ENCODE measurements at regions not wholly inside any gene's neighbourhood (a gene's known extent, or its start where the extent isn't known, plus 50 kb on each side); places are given as distances from the start of the nearest gene placed in this dataset.
"Not testable (repeated sequence)": the region's sequence is repeated elsewhere in the genome, so short reads cannot be mapped to it uniquely, and the experiment has no call there.

DNA sequence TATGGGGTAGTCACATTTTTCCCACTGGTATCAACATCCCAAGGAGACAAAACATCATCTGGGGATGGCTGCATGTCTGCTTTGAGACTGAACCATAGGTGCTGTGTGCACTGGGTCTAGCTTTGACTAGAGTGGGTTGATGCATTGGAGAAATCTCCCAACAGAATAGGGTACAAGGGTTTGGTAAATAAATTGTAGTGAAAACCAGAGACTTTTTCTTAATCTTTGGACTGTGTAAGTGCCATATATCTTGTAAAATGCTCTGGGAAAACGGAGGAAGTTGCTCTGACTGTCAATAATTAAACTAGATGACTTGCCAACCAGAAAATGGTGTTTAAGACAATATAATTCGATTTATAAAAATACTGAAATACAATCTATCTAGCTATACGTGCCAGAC lies 1064.0 kb upstream of the SLIT2 start:
- TF ChIP-seq, protein P1, sequence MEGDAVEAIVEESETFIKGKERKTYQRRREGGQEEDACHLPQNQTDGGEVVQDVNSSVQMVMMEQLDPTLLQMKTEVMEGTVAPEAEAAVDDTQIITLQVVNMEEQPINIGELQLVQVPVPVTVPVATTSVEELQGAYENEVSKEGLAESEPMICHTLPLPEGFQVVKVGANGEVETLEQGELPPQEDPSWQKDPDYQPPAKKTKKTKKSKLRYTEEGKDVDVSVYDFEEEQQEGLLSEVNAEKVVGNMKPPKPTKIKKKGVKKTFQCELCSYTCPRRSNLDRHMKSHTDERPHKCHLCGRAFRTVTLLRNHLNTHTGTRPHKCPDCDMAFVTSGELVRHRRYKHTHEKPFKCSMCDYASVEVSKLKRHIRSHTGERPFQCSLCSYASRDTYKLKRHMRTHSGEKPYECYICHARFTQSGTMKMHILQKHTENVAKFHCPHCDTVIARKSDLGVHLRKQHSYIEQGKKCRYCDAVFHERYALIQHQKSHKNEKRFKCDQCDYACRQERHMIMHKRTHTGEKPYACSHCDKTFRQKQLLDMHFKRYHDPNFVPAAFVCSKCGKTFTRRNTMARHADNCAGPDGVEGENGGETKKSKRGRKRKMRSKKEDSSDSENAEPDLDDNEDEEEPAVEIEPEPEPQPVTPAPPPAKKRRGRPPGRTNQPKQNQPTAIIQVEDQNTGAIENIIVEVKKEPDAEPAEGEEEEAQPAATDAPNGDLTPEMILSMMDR (IDR thresholded peaks at IDR 0.05; ENCODE audit: low read depth, low read length, missing control alignments): no peak
- no peak overlapping the region for H3K4me3 ChIP-seq (ENCODE audit: low read depth, low read length)
- no peak for DNase-seq (ENCODE audit: low read depth)

DNA sequence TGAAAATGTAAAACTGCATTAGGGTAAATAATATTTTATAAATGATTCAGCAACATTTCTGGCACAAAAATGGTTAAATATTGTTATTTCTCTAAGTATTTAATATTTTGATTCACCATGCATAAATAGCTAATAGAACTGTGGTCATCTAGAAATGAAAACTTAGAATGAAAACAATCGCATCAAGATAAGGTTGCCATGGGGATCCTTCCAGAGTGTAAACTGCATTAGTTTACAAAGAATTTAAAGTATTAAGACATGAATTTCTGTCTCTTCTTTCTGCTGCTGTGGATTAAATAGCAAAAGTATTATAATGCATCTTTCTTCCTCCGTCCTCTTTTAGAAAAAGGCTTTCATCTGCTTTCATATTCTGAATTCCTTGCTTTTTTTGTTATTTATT lies 1064.6 kb upstream of the SLIT2 start:
- DNase-seq (ENCODE audit: low read depth): no peak
- no peak overlapping the region for H3K4me3 ChIP-seq (ENCODE audit: low read depth, low read length)
- TF ChIP-seq, protein P1 (IDR thresholded peaks at IDR 0.05; ENCODE audit: low read depth, low read length, missing control alignments): no peak

DNA sequence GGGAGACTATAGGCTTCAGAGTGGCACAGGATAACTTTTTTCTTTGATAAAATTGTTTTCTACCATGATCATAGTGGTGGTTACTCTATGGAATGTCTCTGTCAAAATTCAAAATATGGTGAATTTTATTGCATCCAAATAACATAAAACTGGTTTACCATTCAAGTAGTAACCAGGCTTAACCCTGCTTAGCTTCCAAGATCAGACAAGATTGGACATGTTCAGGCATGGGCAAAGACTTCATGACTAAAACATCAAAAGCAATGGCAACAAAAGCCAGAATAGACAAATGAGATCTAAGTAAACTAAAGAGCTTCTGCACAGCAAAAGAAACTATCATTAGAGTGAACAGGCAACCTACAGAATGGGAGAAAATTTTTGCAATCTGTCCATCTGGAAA lies 1070.1 kb upstream of the SLIT2 start:
- H3K4me3 ChIP-seq (ENCODE audit: low read depth, low read length); DNase-seq (ENCODE audit: low read depth): not testable (repeated sequence)

DNA sequence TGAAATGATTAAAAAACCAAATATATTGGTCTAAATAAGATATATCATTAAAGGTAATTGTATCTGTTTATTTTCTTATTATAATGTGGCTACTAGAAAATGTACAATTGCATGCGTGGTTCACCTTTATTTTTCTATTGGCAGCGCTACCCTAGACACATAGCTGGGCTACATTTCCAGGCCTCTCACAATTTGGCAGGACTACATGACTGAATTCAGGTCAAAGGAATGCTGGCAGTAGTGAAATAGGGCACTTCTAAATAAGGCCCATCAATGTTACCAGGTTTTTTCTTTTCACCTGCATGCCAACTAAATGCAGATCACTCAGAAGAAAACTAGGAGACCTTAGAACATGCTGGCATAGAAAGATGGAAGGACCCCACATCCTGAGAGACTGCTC lies 1072.9 kb upstream of the SLIT2 start:
- H3K4me3 ChIP-seq (ENCODE audit: low read depth, low read length): no peak overlapping the region
- DNase-seq (ENCODE audit: low read depth): no peak
- TF ChIP-seq, protein P1 (IDR thresholded peaks at IDR 0.05; ENCODE audit: low read depth, low read length, missing control alignments): no peak

DNA sequence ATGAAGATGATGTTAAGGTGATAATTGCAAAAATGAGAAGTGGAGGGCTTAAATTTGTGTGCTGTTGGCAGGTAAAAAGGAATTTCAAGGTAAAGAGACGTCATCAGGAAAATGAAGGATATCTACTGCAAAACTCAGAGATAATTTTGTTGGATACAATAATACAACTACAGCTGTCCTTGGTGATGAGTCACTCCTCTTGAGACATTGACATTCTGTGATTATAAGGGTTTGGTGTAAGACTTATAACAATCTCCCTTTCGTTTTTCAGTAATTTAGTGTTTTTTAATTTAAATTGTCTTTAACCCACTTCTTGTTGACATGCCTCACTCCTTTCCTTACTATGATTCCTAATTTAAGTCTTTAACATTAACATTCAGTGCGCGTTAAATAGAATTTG lies 1074.1 kb upstream of the SLIT2 start:
- H3K4me3 ChIP-seq (ENCODE audit: low read depth, low read length): no peak overlapping the region
- DNase-seq (ENCODE audit: low read depth): no peak
- TF ChIP-seq, protein P1 (IDR thresholded peaks at IDR 0.05; ENCODE audit: low read depth, low read length, missing control alignments): no peak

GRCh38 chr4:19171832-19172231 lies 1079.9 kb upstream of the SLIT2 start:
- no peak for DNase-seq (ENCODE audit: low read depth)
- no peak overlapping the region for H3K4me3 ChIP-seq (ENCODE audit: low read depth, low read length)
- TF ChIP-seq, protein P1 (IDR thresholded peaks at IDR 0.05; ENCODE audit: low read depth, low read length, missing control alignments): no peak

DNA sequence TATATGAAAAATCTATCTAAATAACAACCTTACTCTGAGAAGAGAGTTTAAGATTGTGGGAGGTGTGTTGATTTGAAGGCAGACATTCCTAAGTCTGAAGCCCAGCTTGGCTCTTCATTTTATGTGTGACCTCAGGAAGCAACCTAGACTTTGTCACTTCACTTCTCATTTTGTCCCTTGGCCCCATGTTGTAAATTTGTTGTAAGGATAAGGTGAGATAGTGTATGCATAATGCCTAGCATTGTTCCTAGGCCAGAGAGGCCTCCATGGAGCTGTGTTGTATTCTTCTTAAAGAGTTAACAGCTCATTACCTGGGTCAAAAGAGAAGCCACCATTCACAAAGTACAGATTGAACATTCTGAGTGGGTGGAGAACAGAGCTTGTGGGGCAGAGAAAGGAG lies 1084.4 kb upstream of the SLIT2 start:
- H3K4me3 ChIP-seq (ENCODE audit: low read depth, low read length): no peak overlapping the region
- TF ChIP-seq, protein P1 (IDR thresholded peaks at IDR 0.05; ENCODE audit: low read depth, low read length, missing control alignments): no peak
- DNase-seq (ENCODE audit: low read depth): no peak

- TF ChIP-seq, protein P1 (IDR thresholded peaks at IDR 0.05; ENCODE audit: low read depth, low read length, missing control alignments): no peak
- no peak overlapping the region for H3K4me3 ChIP-seq (ENCODE audit: low read depth, low read length)
- no peak for DNase-seq (ENCODE audit: low read depth)
These were observed 1087.4 kb upstream of the SLIT2 start for GRCh38 chr4:19164334-19164733.

Measured in GM12864 (cell line).